Nephron progenitor cell (in vitro differentiated cells): ENCODE measurements at regions not wholly inside any gene's neighbourhood (a gene's known extent, or its start where the extent isn't known, plus 50 kb on each side); places are given as distances from the start of the nearest gene placed in this dataset.

Experiments
- DNase-seq: peaks from one replicate; pipeline ENCODE4 v3.0.0; 2021
- H3K27ac Mint-ChIP-seq: 2 replicates; pipeline ENCODE4 v1.8.0; 2021; ENCODE audit warnings: mild to moderate bottlenecking, moderate library complexity, mixed read lengths
- H3K27me3 Mint-ChIP-seq: 2 replicates; pipeline ENCODE4 v1.8.0; 2021; ENCODE audit warnings: mild to moderate bottlenecking, low read depth, mixed read lengths; ENCODE audit not compliant: poor library complexity
- H3K36me3 Mint-ChIP-seq: 2 replicates; pipeline ENCODE4 v1.8.0; 2021; ENCODE audit warnings: low read depth, mixed read lengths
- H3K4me1 Mint-ChIP-seq: 2 replicates; pipeline ENCODE4 v1.8.0; 2021; ENCODE audit warnings: mixed read lengths
- H3K4me3 Mint-ChIP-seq: 2 replicates; pipeline ENCODE4 v1.8.0; 2021; ENCODE audit warnings: mild to moderate bottlenecking, moderate library complexity, mixed read lengths
- H3K9me3 Mint-ChIP-seq: 2 replicates; pipeline ENCODE4 v1.8.0; 2021; ENCODE audit warnings: mild to moderate bottlenecking, moderate library complexity, mixed read lengths
- CTCF ChIP-seq: fragments of 200-600 bp; sonication (generic); IDR thresholded peaks from 2 replicates; pipeline ENCODE4 v1.5.0; 2021; ENCODE audit warnings: antibody characterized with exemption

DNA sequence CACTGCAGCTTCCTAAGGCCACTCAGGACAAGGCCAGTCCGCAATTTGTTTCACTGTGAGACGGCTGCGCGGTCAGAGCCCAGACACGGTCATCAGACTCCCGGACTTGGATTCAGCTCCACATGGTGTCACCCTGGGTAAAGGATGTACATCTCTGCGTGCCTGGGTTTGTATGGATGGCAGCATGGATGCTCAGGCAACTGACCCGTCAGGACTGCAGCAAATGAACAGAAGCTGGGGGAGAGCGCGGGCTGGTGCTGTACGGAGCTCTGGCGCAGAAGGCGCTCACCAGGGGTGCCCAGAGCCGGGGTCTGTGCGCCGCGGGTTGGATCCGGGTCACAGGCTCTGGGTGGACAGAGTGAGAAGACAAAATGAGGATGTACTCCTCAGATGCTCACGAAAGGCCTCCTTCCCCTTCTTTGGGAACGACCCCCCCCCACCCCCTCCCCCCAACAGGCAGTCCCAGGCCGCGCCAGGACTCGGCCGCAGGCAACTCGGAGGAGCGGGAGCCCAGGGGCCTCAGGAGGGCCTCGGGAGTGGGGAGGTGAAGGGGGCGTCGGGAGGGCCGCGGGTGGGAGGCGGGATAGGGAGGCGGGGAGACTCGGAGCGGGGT lies 92.4 kb downstream of the CXCL12 start:
- H3K27ac Mint-ChIP-seq = no peak overlapping the region
- peaks cover 10% of the 10 kb centered on the region for H3K27me3 Mint-ChIP-seq
- H3K4me3 Mint-ChIP-seq = peak overlapping the region; percentile 71
- no peaks in the 10 kb centered on the region for H3K9me3 Mint-ChIP-seq
- DNase-seq = no peak
- no peaks in the 10 kb centered on the region for H3K36me3 Mint-ChIP-seq
- H3K4me1 Mint-ChIP-seq = peaks cover under 1% of the 10 kb centered on the region
- TF ChIP-seq CTCF = no peak

DNA sequence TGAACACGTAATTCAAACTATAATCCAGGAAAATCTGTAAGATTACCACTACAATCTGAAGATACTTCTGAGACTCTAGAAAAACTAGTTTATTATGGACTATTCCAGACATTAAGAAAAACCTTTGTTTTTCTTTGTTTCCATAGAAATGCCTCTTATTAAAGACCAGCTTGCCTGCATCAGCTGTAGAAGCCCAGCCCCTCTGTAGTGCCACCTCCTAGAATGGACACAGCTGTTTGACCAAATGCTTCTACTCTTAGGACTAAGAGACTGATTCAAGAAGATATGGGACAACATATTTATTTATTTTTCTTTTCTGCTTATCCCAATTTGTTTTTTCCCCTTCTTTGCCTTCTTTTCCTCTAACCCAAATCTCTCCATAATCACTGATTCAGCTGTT lies 93.8 kb downstream of the CXCL12 start:
- H3K27me3 Mint-ChIP-seq = peaks cover 14% of the 10 kb centered on the region
- no peak for DNase-seq
- peaks cover 4% of the 10 kb centered on the region for H3K4me1 Mint-ChIP-seq
- H3K36me3 Mint-ChIP-seq = no peaks in the 10 kb centered on the region
- no peaks in the 10 kb centered on the region for H3K9me3 Mint-ChIP-seq
- no peak overlapping the region for H3K4me3 Mint-ChIP-seq
- TF ChIP-seq CTCF = no peak
- no peak overlapping the region for H3K27ac Mint-ChIP-seq

DNA sequence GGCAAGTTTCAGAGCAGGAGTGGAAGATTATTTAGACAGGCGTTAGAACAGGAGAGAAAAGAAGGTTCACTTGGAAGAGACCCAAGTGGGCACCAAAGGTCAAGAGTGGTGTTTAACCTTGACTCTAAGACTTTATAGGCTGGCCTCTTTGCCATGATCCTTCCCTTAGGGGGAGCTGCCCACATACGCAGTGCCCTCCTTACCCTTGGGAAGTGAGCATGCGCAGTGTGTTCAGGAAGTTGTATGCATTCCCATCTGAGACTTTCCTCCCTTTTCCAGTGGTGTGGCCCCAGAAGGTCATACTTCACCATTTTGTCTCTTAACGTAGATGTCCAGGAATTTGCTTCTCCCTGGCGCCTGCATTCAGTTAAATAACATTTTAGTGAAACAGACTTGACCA lies 95.8 kb downstream of the CXCL12 start:
- H3K9me3 Mint-ChIP-seq = no peaks in the 10 kb centered on the region
- H3K4me1 Mint-ChIP-seq = peaks cover 4% of the 10 kb centered on the region
- peaks cover 19% of the 10 kb centered on the region for H3K27me3 Mint-ChIP-seq
- no peak overlapping the region for H3K4me3 Mint-ChIP-seq
- no peak for TF ChIP-seq CTCF
- DNase-seq = no peak
- H3K36me3 Mint-ChIP-seq = no peaks in the 10 kb centered on the region
- H3K27ac Mint-ChIP-seq = no peak overlapping the region

GRCh38 chr10:44287408-44287807 lies 97.5 kb downstream of the CXCL12 start:
- no peaks in the 10 kb centered on the region for H3K9me3 Mint-ChIP-seq
- peaks cover 4% of the 10 kb centered on the region for H3K4me1 Mint-ChIP-seq
- no peak for TF ChIP-seq CTCF
- no peak overlapping the region for H3K4me3 Mint-ChIP-seq
- no peak overlapping the region for H3K27ac Mint-ChIP-seq
- H3K27me3 Mint-ChIP-seq = peaks cover 20% of the 10 kb centered on the region
- no peak for DNase-seq
- H3K36me3 Mint-ChIP-seq = no peaks in the 10 kb centered on the region

- Mint-ChIP-seq H3K4me1 (peaks cover 12% of the 10 kb centered on the region), H3K36me3 (no peaks in the 10 kb centered on the region), H3K27me3 (peaks cover 14% of the 10 kb centered on the region), H3K9me3 (no peaks in the 10 kb centered on the region), H3K27ac (no peak overlapping the region), H3K4me3 (no peak overlapping the region)
- no peak for TF ChIP-seq CTCF
- no peak for DNase-seq
Measured at GRCh38 chr10:44284198-44285084, 100.5 kb downstream of the CXCL12 start.
